D721Med (cell line): ENCODE measurements at regions not wholly inside any gene's neighbourhood (a gene's known extent, or its start where the extent isn't known, plus 50 kb on each side); places are given as distances from the start of the nearest gene placed in this dataset.

Experiments
- DNase-seq: peaks from one replicate; pipeline ENCODE4 v3.0.0; 2011; ENCODE audit warnings: low spot score; ENCODE audit not compliant: insufficient read length
- FAIRE-seq: peaks from 2 replicates; lab custom pipeline; 2011; peaks lifted over from hg19 to GRCh38; lab: Jason Lieb, UNC
- TF ChIP-seq, protein P1 (sequence below): IDR thresholded peaks from 2 replicates; pipeline ENCODE4 v1.5.1; 2012; ENCODE audit warnings: mild to moderate bottlenecking, control low read depth; ENCODE audit not compliant: insufficient read depth; ENCODE audit errors: missing control alignments

DNA sequence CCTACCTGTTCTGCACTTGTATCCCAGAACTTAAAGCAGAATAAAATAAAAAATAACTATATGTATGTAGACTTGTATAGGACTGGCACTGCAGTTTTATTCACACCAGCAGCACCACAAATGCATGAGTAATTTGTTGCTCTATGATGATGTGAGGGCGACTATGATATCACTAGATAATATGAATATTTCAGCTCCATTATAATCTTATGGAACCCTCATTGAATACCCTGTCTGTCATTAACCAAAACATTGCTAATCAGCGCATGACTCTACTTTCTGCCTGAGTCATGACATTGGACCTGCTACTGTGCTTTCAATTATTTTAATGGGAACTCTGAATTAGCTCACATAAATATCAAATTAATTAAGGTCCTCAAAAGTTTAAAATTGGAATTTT lies 129.4 kb upstream of the RHOBTB1 start:
- DNase-seq (no peak), FAIRE-seq (no peak)
- TF ChIP-seq, protein P1, sequence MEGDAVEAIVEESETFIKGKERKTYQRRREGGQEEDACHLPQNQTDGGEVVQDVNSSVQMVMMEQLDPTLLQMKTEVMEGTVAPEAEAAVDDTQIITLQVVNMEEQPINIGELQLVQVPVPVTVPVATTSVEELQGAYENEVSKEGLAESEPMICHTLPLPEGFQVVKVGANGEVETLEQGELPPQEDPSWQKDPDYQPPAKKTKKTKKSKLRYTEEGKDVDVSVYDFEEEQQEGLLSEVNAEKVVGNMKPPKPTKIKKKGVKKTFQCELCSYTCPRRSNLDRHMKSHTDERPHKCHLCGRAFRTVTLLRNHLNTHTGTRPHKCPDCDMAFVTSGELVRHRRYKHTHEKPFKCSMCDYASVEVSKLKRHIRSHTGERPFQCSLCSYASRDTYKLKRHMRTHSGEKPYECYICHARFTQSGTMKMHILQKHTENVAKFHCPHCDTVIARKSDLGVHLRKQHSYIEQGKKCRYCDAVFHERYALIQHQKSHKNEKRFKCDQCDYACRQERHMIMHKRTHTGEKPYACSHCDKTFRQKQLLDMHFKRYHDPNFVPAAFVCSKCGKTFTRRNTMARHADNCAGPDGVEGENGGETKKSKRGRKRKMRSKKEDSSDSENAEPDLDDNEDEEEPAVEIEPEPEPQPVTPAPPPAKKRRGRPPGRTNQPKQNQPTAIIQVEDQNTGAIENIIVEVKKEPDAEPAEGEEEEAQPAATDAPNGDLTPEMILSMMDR: no peak

DNA sequence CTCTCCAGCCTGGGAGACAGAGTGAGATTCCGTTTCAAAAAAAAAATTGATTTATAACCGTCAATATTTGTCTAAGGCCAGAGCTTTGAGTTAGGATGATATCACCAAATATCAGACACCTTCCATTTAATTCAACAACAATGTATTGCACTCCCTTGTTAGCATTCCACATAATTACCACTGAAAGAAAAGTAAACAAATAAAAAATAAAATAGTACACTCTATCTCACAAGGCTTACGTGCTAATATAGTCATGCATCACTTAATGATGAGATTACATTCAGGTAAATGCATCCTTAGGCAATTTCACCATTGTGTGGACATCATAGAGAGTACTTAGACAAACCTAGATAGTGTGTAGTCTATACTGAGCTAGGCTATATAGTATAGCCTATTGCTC lies 127.6 kb upstream of the RHOBTB1 start:
- TF ChIP-seq, protein P1: no peak
- DNase-seq (no peak), FAIRE-seq (no peak)

DNA sequence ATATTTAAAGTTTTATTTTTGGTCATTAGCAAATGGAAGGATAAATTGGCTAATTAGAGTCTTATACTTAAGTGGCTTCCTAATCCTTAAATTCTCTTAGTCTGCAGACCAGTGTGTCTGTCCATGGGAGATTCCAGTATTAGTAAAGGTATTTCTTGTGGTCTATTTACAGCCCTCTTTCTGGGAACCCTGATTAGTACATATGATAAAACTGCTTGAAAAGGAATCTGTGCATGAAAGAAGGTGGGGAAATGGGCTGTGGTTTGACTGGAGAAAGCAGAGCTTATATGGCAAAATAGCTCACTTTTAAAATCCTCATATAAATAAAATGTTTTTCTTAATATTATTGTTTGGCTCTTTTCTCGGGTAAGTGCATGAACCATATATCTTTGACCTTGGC lies 124.5 kb upstream of the RHOBTB1 start:
- TF ChIP-seq, protein P1: no peak
- FAIRE-seq (peak; percentile 95), DNase-seq (peak; percentile 22)

DNA sequence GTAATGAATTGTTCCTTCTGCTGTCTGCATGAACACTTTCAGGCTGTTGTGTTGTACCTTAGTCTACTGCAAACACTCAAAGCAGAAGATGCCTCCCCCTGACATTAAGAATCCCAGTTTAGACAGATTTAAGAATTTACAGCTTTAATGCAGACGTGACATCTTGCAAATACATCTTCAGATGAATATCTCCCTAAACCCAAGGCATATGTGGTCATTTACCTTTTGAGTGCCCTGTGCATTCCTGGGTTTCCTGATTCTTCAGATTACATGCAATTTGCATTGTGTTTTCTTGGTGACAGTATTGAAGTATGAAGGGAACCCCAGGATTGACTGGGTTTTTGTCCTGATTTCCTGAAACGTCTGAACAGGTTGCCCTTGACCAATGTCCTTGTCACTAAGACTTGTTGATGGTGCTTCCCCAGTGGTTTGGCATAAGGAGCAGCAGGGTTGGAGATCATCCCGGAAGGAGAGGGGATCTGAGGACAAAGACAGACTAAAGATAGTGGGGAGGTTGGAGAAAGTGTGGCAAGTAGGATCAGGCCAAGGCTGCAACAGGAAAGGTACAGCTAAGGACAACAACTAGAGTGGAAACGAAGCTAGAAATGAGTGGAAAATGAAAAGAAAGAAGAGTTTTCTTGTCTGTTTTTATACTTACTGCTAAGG lies 123.8 kb upstream of the RHOBTB1 start:
- DNase-seq (no peak), FAIRE-seq (no peak)
- TF ChIP-seq, protein P1: no peak

DNA sequence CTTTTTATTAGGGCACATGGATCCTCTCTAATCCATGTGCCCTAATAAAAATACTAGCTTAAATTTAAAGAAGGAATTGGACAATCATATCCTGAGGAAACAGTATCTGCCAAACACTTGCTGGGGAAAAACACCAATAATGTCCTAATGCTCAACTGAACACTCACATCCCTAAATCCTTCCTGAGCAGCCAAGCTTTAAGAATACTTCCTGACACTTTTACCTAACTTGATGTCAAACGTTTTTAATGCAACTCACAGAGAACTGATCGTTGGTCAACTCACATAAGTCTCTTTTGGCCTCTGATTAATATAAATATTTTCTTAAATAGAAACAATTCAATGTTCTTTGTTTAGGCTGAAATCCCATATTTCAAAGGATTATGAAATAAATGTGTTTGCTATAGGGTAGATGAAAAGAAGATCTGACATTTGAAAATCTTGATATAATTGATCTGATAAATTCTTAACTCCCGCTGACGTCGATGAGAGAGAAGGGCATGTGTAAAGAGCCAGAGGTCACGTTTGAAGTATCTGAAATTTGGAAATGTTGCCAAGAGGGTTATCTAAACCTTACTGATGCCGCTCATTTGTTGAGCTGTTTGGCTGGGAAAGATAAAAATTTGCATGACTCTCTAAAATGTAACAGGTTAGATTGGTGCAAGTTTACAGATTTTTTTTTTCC lies 122.8 kb upstream of the RHOBTB1 start:
- TF ChIP-seq, protein P1: no peak
- FAIRE-seq: no peak
- DNase-seq: no peak

DNA sequence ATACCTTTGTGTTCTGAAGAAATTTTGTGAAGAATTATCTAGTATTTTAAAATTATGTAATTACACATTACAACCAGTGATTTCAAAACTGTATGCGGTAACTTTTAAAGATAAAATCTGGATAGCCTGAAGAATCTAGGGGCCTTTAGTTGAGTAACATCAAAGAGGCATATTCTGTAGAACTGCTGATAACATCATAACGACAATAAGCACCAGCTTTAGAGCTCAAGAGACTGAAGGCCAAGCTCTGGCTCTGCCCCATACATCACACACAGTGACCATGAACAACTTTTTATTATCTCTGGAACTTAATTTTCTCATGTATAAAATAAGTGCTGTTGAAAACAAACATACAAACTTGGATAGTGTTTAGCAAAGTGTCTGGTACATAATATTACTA lies 121.1 kb upstream of the RHOBTB1 start:
- DNase-seq (no peak), FAIRE-seq (no peak)

DNA sequence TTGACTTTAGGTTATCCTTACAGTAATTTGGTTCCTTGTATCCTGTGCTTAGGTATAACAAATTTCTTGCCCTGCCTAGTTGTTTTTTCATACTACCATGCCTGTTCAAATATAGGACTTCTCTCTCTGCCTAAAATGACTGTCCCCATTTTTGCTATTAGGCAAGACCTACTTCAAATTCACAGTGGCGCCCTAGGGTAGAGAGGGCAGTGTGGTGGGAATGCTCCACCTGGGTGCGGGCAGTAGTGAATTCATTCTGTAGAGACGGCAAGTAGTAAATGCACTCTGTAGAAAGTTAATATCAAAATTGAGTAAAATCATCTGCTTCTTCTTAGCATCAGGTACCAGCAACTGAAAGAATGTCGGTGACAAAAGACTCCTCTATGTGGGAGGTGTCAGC lies 120.4 kb upstream of the RHOBTB1 start:
- DNase-seq: no peak
- no peak for FAIRE-seq
- TF ChIP-seq, protein P1: no peak

More for the DNA sequence above, 121.1 kb upstream of the RHOBTB1 start:
- TF ChIP-seq, protein P1: no peak
